ENCODE measurements at regions not wholly inside any gene's neighbourhood (a gene's known extent, or its start where the extent isn't known, plus 50 kb on each side); places are given as distances from the start of the nearest gene placed in this dataset.

GRCh38 chr12:58253663-58254062 is 312.3 kb downstream of the ATP23 start:
- H3K9ac ChIP-seq (ENCODE audit: low read length), result no peak overlapping the region
- no peaks in the 10 kb centered on the region for H3K27me3 ChIP-seq (ENCODE audit: insufficient read depth, low read length)
- H3K4me2 ChIP-seq (ENCODE audit: low read length), result no peak overlapping the region
- H3K9me2 ChIP-seq (ENCODE audit: low read depth, low read length), result no peaks in the 10 kb centered on the region
- H3K9me3 ChIP-seq (ENCODE audit: low read length), result no peaks in the 10 kb centered on the region
- no peaks in the 10 kb centered on the region for H4K20me1 ChIP-seq (ENCODE audit: insufficient read depth, low read length)
- H3K4me1 ChIP-seq (ENCODE audit: insufficient read depth, low read length, severe bottlenecking), result no peaks in the 10 kb centered on the region
- no peak overlapping the region for H3K27ac ChIP-seq (ENCODE audit: low read depth, low read length, poor library complexity, severe bottlenecking)
- TF ChIP-seq EZH2 (IDR thresholded peaks at IDR 0.05; ENCODE audit: borderline replicate concordance, low read length) (no peak), CTCF (IDR thresholded peaks at IDR 0.05; ENCODE audit: low read length) (no peak)
- no peak overlapping the region for H3K4me3 ChIP-seq (ENCODE audit: low read depth, low read length, poor library complexity, severe bottlenecking)
- H3K79me2 ChIP-seq (ENCODE audit: insufficient read depth, low read length), result no peaks in the 10 kb centered on the region
- no peak overlapping the region for H2AFZ ChIP-seq (ENCODE audit: low read length)
- no peaks in the 10 kb centered on the region for H3K36me3 ChIP-seq (ENCODE audit: insufficient read depth, low read length)
- no peaks in the 10 kb centered on the region for H3F3A ChIP-seq (ENCODE audit: insufficient read depth, low read length)

GRCh38 chr12:58254463-58255100 is 313.2 kb downstream of the ATP23 start:
- Histone ChIP-seq H3K4me1 (ENCODE audit: insufficient read depth, low read length, severe bottlenecking) (no peaks in the 10 kb centered on the region), H3K36me3 (ENCODE audit: insufficient read depth, low read length) (no peaks in the 10 kb centered on the region), H3K9ac (ENCODE audit: low read length) (no peak overlapping the region), H3K27ac (ENCODE audit: low read depth, low read length, poor library complexity, severe bottlenecking) (no peak overlapping the region), H2AFZ (ENCODE audit: low read length) (no peak overlapping the region), H3K4me2 (ENCODE audit: low read length) (no peak overlapping the region), H3K9me3 (ENCODE audit: low read length) (no peaks in the 10 kb centered on the region), H4K20me1 (ENCODE audit: insufficient read depth, low read length) (no peaks in the 10 kb centered on the region), H3K9me2 (ENCODE audit: low read depth, low read length) (no peaks in the 10 kb centered on the region), H3K27me3 (ENCODE audit: insufficient read depth, low read length) (no peaks in the 10 kb centered on the region), H3K79me2 (ENCODE audit: insufficient read depth, low read length) (no peaks in the 10 kb centered on the region), H3K4me3 (ENCODE audit: low read depth, low read length, poor library complexity, severe bottlenecking) (no peak overlapping the region), H3F3A (ENCODE audit: insufficient read depth, low read length) (no peaks in the 10 kb centered on the region)
- TF ChIP-seq CTCF (IDR thresholded peaks at IDR 0.05; ENCODE audit: low read length) (no peak), EZH2 (IDR thresholded peaks at IDR 0.05; ENCODE audit: borderline replicate concordance, low read length) (no peak)

GRCh38 chr12:58262796-58263195 is 321.4 kb downstream of the ATP23 start:
- Histone ChIP-seq H3K9ac (ENCODE audit: low read length) (no peak overlapping the region), H3K27ac (ENCODE audit: low read depth, low read length, poor library complexity, severe bottlenecking) (no peak overlapping the region), H3K9me2 (ENCODE audit: low read depth, low read length) (no peaks in the 10 kb centered on the region), H3K4me2 (ENCODE audit: low read length) (no peak overlapping the region), H3K4me1 (ENCODE audit: insufficient read depth, low read length, severe bottlenecking) (no peaks in the 10 kb centered on the region), H3K36me3 (ENCODE audit: insufficient read depth, low read length) (no peaks in the 10 kb centered on the region), H4K20me1 (ENCODE audit: insufficient read depth, low read length) (no peaks in the 10 kb centered on the region), H3F3A (ENCODE audit: insufficient read depth, low read length) (no peaks in the 10 kb centered on the region), H3K9me3 (ENCODE audit: low read length) (no peaks in the 10 kb centered on the region), H3K4me3 (ENCODE audit: low read depth, low read length, poor library complexity, severe bottlenecking) (no peak overlapping the region), H3K79me2 (ENCODE audit: insufficient read depth, low read length) (no peaks in the 10 kb centered on the region), H2AFZ (ENCODE audit: low read length) (no peak overlapping the region), H3K27me3 (ENCODE audit: insufficient read depth, low read length) (no peaks in the 10 kb centered on the region)
- no peak for TF ChIP-seq EZH2 (IDR thresholded peaks at IDR 0.05; ENCODE audit: borderline replicate concordance, low read length)
- no peak for TF ChIP-seq CTCF (IDR thresholded peaks at IDR 0.05; ENCODE audit: low read length)
